ENCODE measurements at regions not wholly inside any gene's neighbourhood (a gene's known extent, or its start where the extent isn't known, plus 50 kb on each side); places are given as distances from the start of the nearest gene placed in this dataset.

- TF ChIP-seq, protein P1, sequence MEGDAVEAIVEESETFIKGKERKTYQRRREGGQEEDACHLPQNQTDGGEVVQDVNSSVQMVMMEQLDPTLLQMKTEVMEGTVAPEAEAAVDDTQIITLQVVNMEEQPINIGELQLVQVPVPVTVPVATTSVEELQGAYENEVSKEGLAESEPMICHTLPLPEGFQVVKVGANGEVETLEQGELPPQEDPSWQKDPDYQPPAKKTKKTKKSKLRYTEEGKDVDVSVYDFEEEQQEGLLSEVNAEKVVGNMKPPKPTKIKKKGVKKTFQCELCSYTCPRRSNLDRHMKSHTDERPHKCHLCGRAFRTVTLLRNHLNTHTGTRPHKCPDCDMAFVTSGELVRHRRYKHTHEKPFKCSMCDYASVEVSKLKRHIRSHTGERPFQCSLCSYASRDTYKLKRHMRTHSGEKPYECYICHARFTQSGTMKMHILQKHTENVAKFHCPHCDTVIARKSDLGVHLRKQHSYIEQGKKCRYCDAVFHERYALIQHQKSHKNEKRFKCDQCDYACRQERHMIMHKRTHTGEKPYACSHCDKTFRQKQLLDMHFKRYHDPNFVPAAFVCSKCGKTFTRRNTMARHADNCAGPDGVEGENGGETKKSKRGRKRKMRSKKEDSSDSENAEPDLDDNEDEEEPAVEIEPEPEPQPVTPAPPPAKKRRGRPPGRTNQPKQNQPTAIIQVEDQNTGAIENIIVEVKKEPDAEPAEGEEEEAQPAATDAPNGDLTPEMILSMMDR (IDR thresholded peaks at IDR 0.05), result no peak
- TF ChIP-seq POLR2A (IDR thresholded peaks at IDR 0.05), result no peak
These were observed 563.0 kb upstream of the SEMA3D start for GRCh38 chr7:85749696-85750453.

Measured in lower leg skin (tissue), 3 donors.